ENCODE measurements at regions not wholly inside any gene's neighbourhood (a gene's known extent, or its start where the extent isn't known, plus 50 kb on each side); places are given as distances from the start of the nearest gene placed in this dataset.

DNA sequence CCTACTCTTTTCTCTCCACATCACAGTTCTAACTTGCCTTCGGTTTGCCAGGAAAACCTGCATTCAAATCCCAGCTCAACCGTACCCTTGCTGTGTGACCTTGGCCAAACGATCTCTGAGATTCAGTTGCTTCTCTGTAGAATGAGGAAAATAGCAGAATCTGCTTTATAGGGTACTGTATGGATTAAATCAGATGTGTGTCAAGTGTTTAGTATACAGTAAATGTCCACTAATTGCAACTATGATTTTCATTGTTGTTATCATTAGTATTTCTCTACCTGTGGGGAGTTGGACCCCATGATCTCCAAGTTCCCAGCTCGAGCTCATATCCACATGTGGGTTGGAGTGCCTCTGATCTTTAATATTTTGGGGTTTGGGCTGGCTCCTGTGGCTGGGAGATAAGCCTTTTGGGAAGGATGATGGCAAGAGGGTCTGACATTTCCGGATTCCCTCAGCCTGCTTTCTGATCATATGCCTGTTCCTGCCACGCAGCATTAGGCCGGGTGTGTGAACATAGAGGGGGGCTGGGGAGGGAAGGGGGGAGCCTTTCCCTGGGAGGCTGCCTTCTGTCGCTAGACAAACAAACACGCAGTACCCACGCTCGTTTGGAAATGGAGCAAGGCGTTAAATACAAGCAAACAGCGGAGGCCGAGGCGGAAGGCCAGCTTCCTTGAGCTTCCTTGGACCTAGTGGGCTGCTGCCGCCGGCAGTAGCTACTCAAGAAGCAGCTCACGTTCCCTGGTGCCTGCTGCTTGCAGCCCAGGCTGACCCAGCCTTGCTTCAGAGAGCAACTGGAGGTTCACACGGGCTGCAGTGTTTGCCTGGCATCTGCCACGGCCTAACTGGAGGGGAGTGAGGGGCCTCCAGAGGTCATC is 213.5 kb upstream of the LHX5 start:
- no peak overlapping the region for H3K27ac ChIP-seq
- TF ChIP-seq, protein P1, sequence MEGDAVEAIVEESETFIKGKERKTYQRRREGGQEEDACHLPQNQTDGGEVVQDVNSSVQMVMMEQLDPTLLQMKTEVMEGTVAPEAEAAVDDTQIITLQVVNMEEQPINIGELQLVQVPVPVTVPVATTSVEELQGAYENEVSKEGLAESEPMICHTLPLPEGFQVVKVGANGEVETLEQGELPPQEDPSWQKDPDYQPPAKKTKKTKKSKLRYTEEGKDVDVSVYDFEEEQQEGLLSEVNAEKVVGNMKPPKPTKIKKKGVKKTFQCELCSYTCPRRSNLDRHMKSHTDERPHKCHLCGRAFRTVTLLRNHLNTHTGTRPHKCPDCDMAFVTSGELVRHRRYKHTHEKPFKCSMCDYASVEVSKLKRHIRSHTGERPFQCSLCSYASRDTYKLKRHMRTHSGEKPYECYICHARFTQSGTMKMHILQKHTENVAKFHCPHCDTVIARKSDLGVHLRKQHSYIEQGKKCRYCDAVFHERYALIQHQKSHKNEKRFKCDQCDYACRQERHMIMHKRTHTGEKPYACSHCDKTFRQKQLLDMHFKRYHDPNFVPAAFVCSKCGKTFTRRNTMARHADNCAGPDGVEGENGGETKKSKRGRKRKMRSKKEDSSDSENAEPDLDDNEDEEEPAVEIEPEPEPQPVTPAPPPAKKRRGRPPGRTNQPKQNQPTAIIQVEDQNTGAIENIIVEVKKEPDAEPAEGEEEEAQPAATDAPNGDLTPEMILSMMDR (conservative IDR thresholded peaks at IDR 0.05) = no peak

DNA sequence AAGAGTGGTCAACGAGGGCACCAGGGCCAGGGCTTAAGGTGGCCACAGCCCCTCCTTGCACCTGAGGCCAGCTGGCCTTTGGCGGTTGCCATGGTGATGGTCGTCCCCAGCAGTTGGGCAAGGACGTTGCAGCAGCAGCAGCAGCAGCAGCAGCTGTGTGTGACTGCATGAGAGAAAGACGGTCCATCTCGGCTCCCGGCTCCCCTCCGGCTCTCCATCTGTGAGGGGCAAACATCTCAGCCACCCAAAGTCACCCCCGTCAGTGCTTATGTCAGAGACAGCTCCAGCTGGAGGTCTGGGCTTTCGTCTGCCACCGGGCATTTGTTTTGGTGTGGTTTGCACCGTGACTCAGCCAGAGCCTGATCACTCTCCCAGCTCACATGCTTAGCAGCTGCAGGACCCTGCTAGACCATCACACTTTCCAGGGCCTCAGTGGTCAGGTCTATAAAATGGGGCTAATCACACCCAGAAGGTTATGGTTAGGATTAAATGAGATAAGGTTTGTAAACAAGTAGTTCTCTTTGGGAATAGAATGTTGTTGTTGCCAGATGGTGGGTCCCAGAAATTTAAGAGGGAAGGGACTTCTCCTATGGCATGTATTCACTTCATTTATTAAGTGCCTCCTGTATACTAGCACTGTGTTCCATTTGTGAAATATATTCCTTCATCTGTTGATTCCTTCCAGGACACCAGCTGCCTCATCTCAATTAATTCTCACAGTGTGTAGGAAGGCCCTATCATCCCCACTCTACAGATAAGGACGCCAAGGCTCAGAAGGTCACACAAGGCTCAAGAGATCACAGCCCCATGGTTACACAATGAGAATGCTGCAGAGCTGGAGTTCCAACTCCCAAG is 212.6 kb upstream of the LHX5 start:
- no peak overlapping the region for H3K27ac ChIP-seq
- TF ChIP-seq, protein P1 (conservative IDR thresholded peaks at IDR 0.05) = no peak

DNA sequence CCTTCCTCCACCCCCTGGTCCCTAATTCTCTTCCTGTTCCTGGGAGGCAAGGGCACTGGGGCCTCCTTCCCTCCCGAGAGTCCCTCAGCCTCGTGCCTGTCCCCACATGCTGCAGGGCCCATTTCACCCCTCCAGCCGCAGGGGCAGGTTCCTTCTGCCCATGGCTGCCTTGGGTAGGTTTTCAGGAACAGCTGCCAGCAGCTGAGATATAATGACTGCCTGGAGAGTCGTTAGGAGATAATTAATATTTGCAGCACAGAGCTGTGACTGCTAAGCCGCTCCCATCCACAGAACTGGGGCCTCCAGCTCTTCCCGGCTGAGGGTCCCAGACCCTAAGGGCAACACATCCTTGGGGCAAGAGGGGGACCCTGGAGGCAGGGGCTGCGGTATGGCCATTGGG is 211.9 kb upstream of the LHX5 start:
- H3K27ac ChIP-seq = no peak overlapping the region
- TF ChIP-seq, protein P1 (conservative IDR thresholded peaks at IDR 0.05) = no peak

DNA sequence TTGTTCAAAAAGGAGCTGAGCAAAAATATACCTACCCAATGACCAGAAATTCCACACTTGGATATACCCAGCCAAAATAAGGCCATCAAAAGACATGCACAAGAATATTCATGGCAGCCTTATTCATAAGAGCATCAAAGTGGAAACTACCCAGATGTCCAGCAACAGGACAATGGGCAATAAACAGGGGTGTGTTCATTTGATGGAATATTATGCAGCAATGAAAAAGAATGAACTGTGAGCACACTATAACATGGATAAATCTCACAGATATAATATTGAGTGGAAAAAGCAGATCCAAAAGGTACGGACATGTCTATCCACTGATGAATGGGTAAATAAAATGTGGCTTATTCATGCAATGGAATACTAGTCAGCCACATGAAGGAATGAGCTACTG is 209.2 kb upstream of the LHX5 start:
- TF ChIP-seq, protein P1 (conservative IDR thresholded peaks at IDR 0.05) = no peak

DNA sequence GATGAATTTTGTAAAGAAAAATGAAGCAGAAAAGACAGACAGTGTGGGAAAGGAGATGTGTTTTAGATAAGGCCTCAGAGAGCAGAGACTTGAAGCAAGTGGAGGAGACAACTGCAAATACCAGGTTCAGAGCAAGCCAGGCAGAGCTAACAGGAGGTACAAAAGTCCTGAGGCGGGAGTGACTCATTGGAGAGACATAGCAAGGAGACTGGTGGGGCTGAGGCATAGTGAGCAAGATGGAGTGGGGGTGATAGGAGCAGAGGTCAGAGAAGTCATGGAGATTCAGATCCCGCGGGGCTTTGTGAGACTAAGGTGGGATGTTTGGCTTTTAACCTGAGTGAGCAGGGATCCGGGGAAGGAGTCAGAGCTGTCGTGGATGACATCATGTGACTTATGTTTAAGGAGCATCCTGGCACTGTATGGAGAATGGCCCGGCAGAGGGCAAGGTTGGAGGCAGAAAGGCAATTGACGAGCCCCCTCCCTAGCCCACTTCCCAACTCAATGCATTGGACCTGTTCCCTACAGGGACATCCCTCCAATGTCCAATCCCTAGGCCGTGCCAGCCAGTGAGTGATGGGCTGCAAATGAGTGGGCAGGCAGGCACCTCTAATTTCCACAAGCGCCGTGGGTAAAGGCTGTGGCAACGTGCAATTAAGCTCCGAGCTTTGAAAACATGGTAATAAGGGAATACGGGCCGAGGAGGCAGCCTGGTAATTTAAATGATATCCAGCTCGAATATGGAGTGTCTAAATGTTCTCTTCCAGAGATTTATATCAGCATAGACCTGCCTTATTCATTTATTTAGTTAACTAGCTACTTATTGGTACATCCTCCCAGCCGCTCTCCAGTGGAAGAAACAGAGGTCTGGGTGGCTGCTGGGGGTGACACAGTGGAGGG is 206.8 kb upstream of the LHX5 start:
- no peak overlapping the region for H3K27ac ChIP-seq
- TF ChIP-seq, protein P1 (conservative IDR thresholded peaks at IDR 0.05) = no peak

More for the DNA sequence above, 209.2 kb upstream of the LHX5 start:
- no peak overlapping the region for H3K27ac ChIP-seq

DNA sequence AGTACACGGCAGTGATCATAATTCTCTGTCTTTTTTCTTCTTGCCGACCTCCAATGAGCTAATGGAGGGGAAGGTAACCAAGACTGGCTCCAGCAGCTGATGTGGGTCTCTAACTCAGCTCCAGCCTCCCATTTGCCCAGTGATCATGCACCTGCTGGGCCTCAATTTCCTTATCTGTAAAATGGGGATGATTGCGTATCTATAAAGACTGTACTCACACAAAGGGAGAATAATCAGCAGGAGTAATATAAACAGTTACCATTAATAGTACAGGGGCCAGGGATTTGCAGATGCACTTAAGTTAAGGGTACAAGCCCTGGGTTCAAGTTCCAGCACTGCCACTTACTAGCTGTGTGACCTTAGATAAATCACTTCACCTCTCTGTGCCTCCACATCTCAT is 204.9 kb upstream of the LHX5 start:
- H3K27ac ChIP-seq = no peak overlapping the region
- TF ChIP-seq, protein P1 (conservative IDR thresholded peaks at IDR 0.05) = no peak

Data from VCaP (cell line).